ENCODE measurements at regions not wholly inside any gene's neighbourhood (a gene's known extent, or its start where the extent isn't known, plus 50 kb on each side); places are given as distances from the start of the nearest gene placed in this dataset.

GRCh38 chr5:17157294-17157693, 60.1 kb upstream of the BASP1 start:
- Histone ChIP-seq H3K9me3 (ENCODE audit: control insufficient read depth, low read length) (no peaks in the 10 kb centered on the region), H3K27me3 (ENCODE audit: control insufficient read depth, insufficient read depth, low read length) (no peaks in the 10 kb centered on the region), H3K9ac (no peak overlapping the region), H3K4me3 (ENCODE audit: low read depth, low read length) (no peak overlapping the region), H3K79me2 (no peaks in the 10 kb centered on the region), H3K4me1 (peaks cover 16% of the 10 kb centered on the region), H3K36me3 (ENCODE audit: control insufficient read depth, insufficient read depth, low read length) (no peaks in the 10 kb centered on the region), H3K4me2 (ENCODE audit: low read length) (no peak overlapping the region), H2AFZ (no peak overlapping the region), H3K27ac (no peak overlapping the region)
- TF ChIP-seq, protein P1, sequence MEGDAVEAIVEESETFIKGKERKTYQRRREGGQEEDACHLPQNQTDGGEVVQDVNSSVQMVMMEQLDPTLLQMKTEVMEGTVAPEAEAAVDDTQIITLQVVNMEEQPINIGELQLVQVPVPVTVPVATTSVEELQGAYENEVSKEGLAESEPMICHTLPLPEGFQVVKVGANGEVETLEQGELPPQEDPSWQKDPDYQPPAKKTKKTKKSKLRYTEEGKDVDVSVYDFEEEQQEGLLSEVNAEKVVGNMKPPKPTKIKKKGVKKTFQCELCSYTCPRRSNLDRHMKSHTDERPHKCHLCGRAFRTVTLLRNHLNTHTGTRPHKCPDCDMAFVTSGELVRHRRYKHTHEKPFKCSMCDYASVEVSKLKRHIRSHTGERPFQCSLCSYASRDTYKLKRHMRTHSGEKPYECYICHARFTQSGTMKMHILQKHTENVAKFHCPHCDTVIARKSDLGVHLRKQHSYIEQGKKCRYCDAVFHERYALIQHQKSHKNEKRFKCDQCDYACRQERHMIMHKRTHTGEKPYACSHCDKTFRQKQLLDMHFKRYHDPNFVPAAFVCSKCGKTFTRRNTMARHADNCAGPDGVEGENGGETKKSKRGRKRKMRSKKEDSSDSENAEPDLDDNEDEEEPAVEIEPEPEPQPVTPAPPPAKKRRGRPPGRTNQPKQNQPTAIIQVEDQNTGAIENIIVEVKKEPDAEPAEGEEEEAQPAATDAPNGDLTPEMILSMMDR (IDR thresholded peaks at IDR 0.05), result no peak

- no peaks in the 10 kb centered on the region for H3K36me3 ChIP-seq (ENCODE audit: control insufficient read depth, insufficient read depth, low read length)
- H3K4me2 ChIP-seq (ENCODE audit: low read length), result no peak overlapping the region
- H3K27ac ChIP-seq, result no peak overlapping the region
- H3K4me3 ChIP-seq (ENCODE audit: low read depth, low read length), result no peak overlapping the region
- H3K9me3 ChIP-seq (ENCODE audit: control insufficient read depth, low read length), result no peaks in the 10 kb centered on the region
- TF ChIP-seq, protein P1 (IDR thresholded peaks at IDR 0.05), result no peak
- no peaks in the 10 kb centered on the region for H3K27me3 ChIP-seq (ENCODE audit: control insufficient read depth, insufficient read depth, low read length)
- peaks cover 16% of the 10 kb centered on the region for H3K4me1 ChIP-seq
- no peak overlapping the region for H3K9ac ChIP-seq
- H3K79me2 ChIP-seq, result no peaks in the 10 kb centered on the region
- H2AFZ ChIP-seq, result peak overlapping the region; percentile 39
Observed at GRCh38 chr5:17157916-17158529, 59.4 kb upstream of the BASP1 start.

GRCh38 chr5:17160756-17161040, 56.7 kb upstream of the BASP1 start:
- Histone ChIP-seq H3K27ac (peak overlapping the region; percentile 7), H3K9me3 (ENCODE audit: control insufficient read depth, low read length) (no peaks in the 10 kb centered on the region), H3K27me3 (ENCODE audit: control insufficient read depth, insufficient read depth, low read length) (no peaks in the 10 kb centered on the region), H3K9ac (no peak overlapping the region), H3K4me1 (peaks cover 16% of the 10 kb centered on the region), H3K4me2 (ENCODE audit: low read length) (peak overlapping the region; percentile 4), H2AFZ (peak overlapping the region; percentile 12), H3K4me3 (ENCODE audit: low read depth, low read length) (no peak overlapping the region), H3K79me2 (no peaks in the 10 kb centered on the region), H3K36me3 (ENCODE audit: control insufficient read depth, insufficient read depth, low read length) (no peaks in the 10 kb centered on the region)
- TF ChIP-seq, protein P1 (IDR thresholded peaks at IDR 0.05), result no peak

DNA sequence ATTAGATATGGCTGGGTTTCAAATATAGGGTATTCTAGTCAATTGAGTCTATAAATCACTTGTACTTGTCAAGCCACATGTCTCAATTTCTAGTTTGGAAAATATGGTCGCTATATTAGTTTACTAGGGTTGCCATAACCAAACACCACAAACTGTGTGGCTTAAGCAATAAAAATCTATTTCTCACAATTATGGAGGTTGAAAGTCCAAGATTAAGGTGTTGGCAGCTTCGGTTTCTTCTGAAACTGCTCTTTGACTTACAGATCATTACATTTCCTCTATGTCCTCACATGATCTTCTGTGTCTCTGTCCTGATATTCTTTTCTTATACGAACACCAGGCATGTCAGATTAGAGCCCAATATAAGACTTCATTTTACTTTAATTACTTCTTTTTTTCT, 55.8 kb upstream of the BASP1 start:
- H3K4me1 ChIP-seq, result peaks cover 16% of the 10 kb centered on the region
- H3K27ac ChIP-seq, result no peak overlapping the region
- H3K36me3 ChIP-seq (ENCODE audit: control insufficient read depth, insufficient read depth, low read length), result no peaks in the 10 kb centered on the region
- TF ChIP-seq, protein P1 (IDR thresholded peaks at IDR 0.05), result no peak
- no peaks in the 10 kb centered on the region for H3K79me2 ChIP-seq
- no peaks in the 10 kb centered on the region for H3K27me3 ChIP-seq (ENCODE audit: control insufficient read depth, insufficient read depth, low read length)
- H3K4me2 ChIP-seq (ENCODE audit: low read length), result no peak overlapping the region
- no peak overlapping the region for H3K4me3 ChIP-seq (ENCODE audit: low read depth, low read length)
- H3K9ac ChIP-seq, result no peak overlapping the region
- no peak overlapping the region for H2AFZ ChIP-seq
- H3K9me3 ChIP-seq (ENCODE audit: control insufficient read depth, low read length), result no peaks in the 10 kb centered on the region

DNA sequence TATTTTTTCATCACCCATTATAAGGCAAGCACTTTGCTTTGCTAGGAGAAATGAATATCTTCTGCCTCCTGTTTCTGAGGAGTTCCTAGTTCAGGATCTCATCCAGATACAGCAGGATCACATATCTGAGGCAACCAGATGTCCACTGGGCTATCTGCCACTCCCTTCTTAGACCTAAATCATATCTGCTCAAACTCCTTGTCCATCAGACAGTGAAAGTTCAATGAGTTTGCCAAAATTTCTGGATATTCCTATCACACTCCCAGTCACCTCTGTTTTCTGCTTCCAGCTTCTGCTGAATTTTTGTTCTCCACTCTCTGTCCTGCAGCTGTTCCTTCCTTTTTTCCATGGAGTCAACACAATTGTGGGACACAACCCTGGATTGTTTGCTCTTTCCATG, 54.2 kb upstream of the BASP1 start:
- H3K9me3 ChIP-seq (ENCODE audit: control insufficient read depth, low read length), result no peaks in the 10 kb centered on the region
- H3K4me2 ChIP-seq (ENCODE audit: low read length), result no peak overlapping the region
- no peaks in the 10 kb centered on the region for H3K27me3 ChIP-seq (ENCODE audit: control insufficient read depth, insufficient read depth, low read length)
- H3K4me1 ChIP-seq, result peaks cover 4% of the 10 kb centered on the region
- H3K4me3 ChIP-seq (ENCODE audit: low read depth, low read length), result no peak overlapping the region
- H3K36me3 ChIP-seq (ENCODE audit: control insufficient read depth, insufficient read depth, low read length), result no peaks in the 10 kb centered on the region
- no peak overlapping the region for H3K9ac ChIP-seq
- no peak overlapping the region for H2AFZ ChIP-seq
- H3K27ac ChIP-seq, result no peak overlapping the region
- no peaks in the 10 kb centered on the region for H3K79me2 ChIP-seq
- TF ChIP-seq, protein P1 (IDR thresholded peaks at IDR 0.05), result no peak

All from parathyroid adenoma (tissue), 2 donors.